ENCODE measurements at regions not wholly inside any gene's neighbourhood (a gene's known extent, or its start where the extent isn't known, plus 50 kb on each side); places are given as distances from the start of the nearest gene placed in this dataset.
"Not testable (repeated sequence)": the region's sequence is repeated elsewhere in the genome, so short reads cannot be mapped to it uniquely, and the experiment has no call there.

DNA sequence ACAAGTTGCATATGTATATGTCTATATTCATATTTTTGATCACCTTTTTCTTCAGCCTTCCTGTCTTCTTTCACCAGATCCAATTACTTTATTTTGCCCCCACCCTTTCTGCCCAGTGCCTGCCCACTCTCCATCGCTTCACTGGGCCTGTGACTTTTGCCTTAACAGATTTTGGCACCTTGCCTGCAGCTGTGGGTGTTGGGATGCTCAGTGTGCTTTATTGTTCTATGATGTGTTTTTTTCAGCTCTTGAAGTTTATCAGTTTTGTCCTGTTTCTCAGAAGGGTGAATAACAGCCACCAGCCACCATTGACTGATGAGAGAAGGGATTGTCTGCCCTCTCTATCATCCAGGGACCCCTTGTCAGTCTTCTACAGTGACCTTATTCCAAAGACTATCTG is 77.2 kb upstream of the GALNT7 start:
- DNase-seq (ENCODE audit: low read depth in 1 of 2, low spot score in 1 of 2), result no peak

DNA sequence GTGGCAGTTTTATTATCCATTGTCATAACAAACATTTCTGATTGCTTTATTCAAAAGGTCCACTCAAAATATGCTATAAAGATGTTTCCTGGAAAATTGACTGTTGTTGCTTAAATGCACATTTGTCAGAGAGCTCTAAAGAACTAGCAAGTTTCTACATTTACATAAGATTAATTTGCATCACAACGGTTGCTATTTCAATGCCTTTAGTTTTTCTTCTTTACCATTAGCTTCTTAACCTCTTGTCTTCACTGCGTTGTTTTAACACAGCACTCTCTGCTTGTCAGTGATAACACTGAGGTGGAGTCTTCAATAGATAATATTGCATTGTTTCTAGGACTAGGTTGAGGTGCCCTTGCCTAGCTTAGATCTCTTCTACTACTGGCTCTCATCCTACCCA is 76.7 kb upstream of the GALNT7 start:
- no peak for DNase-seq (ENCODE audit: low read depth in 1 of 2, low spot score in 1 of 2)

DNA sequence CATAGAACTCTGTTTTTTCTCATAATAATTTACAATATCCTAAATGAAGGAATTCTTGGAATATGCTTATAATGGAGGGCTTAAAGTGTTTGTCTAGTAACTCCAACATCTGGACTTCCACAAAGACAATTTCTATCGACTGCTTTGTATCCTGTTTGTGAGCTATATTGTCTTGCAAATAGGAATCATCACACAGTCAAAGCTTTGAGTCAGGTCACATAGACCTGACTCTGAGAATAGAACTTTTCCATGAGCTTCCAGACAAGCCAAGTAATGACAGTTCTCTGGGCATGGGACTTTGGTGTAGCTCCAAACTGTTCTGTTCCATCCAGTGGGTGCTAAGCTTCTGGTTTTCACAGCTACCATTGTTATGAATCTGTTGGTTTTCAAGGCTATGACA is 75.2 kb upstream of the GALNT7 start:
- DNase-seq (ENCODE audit: low read depth in 1 of 2, low spot score in 1 of 2), result no peak

DNA sequence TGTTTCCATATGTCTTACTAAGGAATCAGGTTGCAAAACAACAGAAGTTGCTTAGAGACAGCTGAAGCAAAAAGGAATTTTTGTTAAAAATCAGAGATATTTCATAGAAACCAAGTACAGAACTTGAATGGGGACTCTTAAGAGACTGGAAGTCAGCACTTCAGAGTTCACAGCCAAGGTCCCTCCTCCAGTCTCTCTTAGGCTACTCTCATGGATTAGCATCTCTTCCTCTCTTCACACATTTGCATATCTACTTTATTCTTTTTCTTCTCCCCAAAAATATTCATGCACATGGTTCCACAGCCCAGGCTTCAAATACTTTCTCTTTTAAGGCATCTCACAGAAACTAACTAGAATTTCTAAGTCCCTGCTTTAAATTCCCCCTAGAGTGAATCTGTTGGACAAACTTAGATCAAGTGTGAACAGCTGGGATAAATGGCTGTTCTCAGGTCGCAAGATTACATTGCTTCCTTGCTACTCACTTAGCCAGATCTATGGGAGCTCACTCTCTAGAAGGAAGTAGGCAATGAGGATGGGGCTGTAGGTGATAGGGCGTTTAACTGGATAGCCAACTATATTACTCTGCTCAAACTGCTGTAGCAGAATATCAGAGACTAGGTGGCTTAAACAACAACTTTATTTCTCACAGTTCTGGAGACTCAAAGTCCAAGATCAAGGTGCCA is 73.7 kb upstream of the GALNT7 start:
- no peak for DNase-seq (ENCODE audit: low read depth in 1 of 2, low spot score in 1 of 2)

DNA sequence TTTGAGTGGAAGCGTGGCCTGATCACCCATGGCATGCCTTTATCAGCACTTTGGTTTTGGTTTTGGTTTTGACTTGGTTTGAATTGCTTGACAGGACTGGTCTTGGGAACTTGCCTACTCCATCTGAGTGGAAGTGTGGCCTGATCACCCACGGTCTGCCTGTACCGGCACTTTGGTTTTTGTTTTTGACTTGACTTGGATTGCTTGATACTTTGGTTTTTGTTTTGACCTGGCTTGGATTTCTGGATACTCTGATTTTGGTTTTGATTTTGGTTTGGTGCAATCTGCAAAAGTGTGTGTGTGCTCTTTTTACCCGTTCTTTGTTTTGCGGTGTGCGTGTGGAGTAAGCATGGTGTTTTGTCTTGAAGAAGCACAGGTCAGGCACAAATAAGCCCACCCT is 69.2 kb upstream of the GALNT7 start:
- not testable (repeated sequence) for DNase-seq (ENCODE audit: low read depth in 1 of 2, low spot score in 1 of 2)

DNA sequence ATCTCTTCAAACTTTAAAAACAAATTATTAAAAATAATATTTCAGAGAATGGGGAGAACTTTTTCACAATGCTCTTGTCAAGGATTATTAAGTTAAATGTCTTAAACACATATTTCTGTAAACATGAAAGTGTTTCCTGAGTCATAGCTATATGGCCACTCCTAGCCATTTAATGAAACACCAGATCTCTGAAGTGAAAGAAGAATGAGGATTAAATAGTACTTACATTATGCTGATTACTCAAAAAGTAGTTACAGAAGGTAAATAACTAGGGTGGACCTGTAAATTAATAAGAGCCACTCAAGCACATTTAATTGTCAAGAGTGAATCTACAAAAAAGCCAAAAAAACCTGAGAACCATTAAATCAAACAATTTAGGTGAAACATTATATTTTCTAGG is 57.6 kb upstream of the GALNT7 start:
- no peak for DNase-seq (ENCODE audit: low read depth in 1 of 2, low spot score in 1 of 2)

DNA sequence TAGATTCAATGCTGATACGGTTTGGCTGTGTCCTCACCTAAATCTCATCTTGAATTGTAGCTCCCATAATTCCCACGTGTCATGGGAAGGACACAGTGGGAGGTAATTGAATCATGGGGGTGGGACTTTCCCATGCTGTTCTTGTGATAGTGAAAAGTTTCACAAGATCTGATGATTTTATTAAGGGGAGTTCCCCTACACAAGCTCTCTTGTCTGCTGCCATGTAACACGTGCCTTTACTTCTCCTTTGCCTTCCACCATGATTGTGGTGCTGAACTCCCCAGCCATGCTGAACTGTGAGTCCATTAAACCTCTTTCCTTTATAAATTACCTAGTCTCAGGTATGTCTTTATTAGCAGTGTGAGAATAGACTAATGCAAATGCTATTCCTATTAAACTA is 51.2 kb upstream of the GALNT7 start:
- DNase-seq (ENCODE audit: low read depth in 1 of 2, low spot score in 1 of 2), result peak in 1 of 2 donors; percentile 0

All from activated CD4-positive, alpha-beta T cell treated with anti-CD3 and anti-CD28 coated beads, Interleukin-2, amount 50 U/mL, for 24 hours (primary cell).